ENCODE measurements at regions not wholly inside any gene's neighbourhood (a gene's known extent, or its start where the extent isn't known, plus 50 kb on each side); places are given as distances from the start of the nearest gene placed in this dataset.

- TF ChIP-seq ZEB2 (tag by site-specific recombination; IDR thresholded peaks at IDR 0.05) (0 out of 2 replicates have a peak, but pooled peaks have one; percentile 61), GLIS1 (tag by site-specific recombination; IDR thresholded peaks at IDR 0.05) (peak; percentile 45), ZNF488 (tag by site-specific recombination; IDR thresholded peaks at IDR 0.05) (no peak), ZNF561 (tag by site-specific recombination; IDR thresholded peaks at IDR 0.05; ENCODE audit: borderline replicate concordance) (peak; percentile 61; the same call in 1 of the 2 replicates), ZNF654 (tag by site-specific recombination; IDR thresholded peaks at IDR 0.05; ENCODE audit: low read depth) (no peak), REPIN1 (tag by site-specific recombination; IDR thresholded peaks at IDR 0.05; ENCODE audit: low read depth) (no peak), ZNF324 (tag by site-specific recombination; IDR thresholded peaks at IDR 0.05) (no peak), ZNF629 (tag by site-specific recombination; IDR thresholded peaks at IDR 0.05) (peak; percentile 18; the same call in 1 of the 2 replicates), HOXD13 (CRISPR knock-in tag; IDR thresholded peaks at IDR 0.05; ENCODE audit: borderline replicate concordance) (peak; percentile 59; the same call in 1 of the 2 replicates), ZNF513 (tag by site-specific recombination; IDR thresholded peaks at IDR 0.05) (peak; percentile 66), ZNF148 (tag by site-specific recombination; IDR thresholded peaks at IDR 0.05; ENCODE audit: borderline replicate concordance) (no peak), ZNF350 (tag by site-specific recombination; IDR thresholded peaks at IDR 0.05) (peak; percentile 35; the same call in 1 of the 2 replicates), ZNF121 (tag by site-specific recombination; IDR thresholded peaks at IDR 0.05) (peak; percentile 58), ZNF843 (tag by site-specific recombination; IDR thresholded peaks at IDR 0.05) (peak; percentile 88), ZNF610 (tag by site-specific recombination; IDR thresholded peaks at IDR 0.05; ENCODE audit: borderline replicate concordance) (0 out of 2 replicates have a peak, but pooled peaks have one; percentile 23), ZNF18 (tag by site-specific recombination; IDR thresholded peaks at IDR 0.05) (peak; percentile 57)
These were observed 231.3 kb upstream of the PDE10A start (continued) for GRCh38 chr6:165894171-165894825.

- ChIA-PET CTCF (interaction anchor here (0.6 to 6.6 kb wide), 6 partner anchors 9 to 212 kb away, joined by 3 to 112 read pairs (median 3); no protein-coding TSS in a partner anchor), POLR2A (no interaction called here)
- no peaks in the 10 kb centered on the region for H3K36me3 ChIP-seq (ENCODE audit: control insufficient read depth in 2 of 2, insufficient read depth in 1 of 2, low read length in 2 of 2)
- no peak overlapping the region for H3K27ac ChIP-seq (ENCODE audit: extremely low read depth, low read depth, low read length)
- H3K4me3 ChIP-seq (ENCODE audit: low read depth, low read length) = no peak overlapping the region
- H3K9me3 ChIP-seq (ENCODE audit: control insufficient read depth, insufficient read depth, low read depth, low read length) = no peaks in the 10 kb centered on the region
- TF ChIP-seq ZNF768 (tag by site-specific recombination; IDR thresholded peaks at IDR 0.05) = peak; percentile 8; the same call in 1 of the 2 replicates
- no peak for TF ChIP-seq KLF16 (tag by site-specific recombination; IDR thresholded peaks at IDR 0.05)
- peaks cover 9% of the 10 kb centered on the region for H3K4me1 ChIP-seq (ENCODE audit: control insufficient read depth, insufficient read depth, low read length)
These were observed 230.4 kb upstream of the PDE10A start for GRCh38 chr6:165893431-165893830.

Measured in HEK293 (cell line).